Osteocyte (in vitro differentiated cells): ENCODE measurements at regions not wholly inside any gene's neighbourhood (a gene's known extent, or its start where the extent isn't known, plus 50 kb on each side); places are given as distances from the start of the nearest gene placed in this dataset.

Experiments used
- DNase-seq: peaks from one replicate; pipeline ENCODE4 v3.0.0; 2021; ENCODE audit warnings: mixed read lengths; ENCODE audit not compliant: unreplicated experiment; ENCODE audit errors: extremely low spot score
- H3K27ac Mint-ChIP-seq: one replicate; pipeline ENCODE4 v1.8.0; 2021; ENCODE audit warnings: mild to moderate bottlenecking, mixed read lengths; ENCODE audit not compliant: unreplicated experiment
- H3K27me3 Mint-ChIP-seq: one replicate; pipeline ENCODE4 v1.8.0; 2021; ENCODE audit warnings: mixed read lengths; ENCODE audit not compliant: unreplicated experiment
- H3K36me3 Mint-ChIP-seq: one replicate; pipeline ENCODE4 v1.8.0; 2021; ENCODE audit warnings: mixed read lengths; ENCODE audit not compliant: unreplicated experiment
- H3K4me1 Mint-ChIP-seq: one replicate; pipeline ENCODE4 v1.8.0; 2021; ENCODE audit warnings: mixed read lengths; ENCODE audit not compliant: unreplicated experiment
- H3K4me3 Mint-ChIP-seq: one replicate; pipeline ENCODE4 v1.8.0; 2021; ENCODE audit warnings: mild to moderate bottlenecking, moderate library complexity, mixed read lengths; ENCODE audit not compliant: unreplicated experiment
- H3K9me3 Mint-ChIP-seq: one replicate; pipeline ENCODE4 v1.8.0; 2021; ENCODE audit warnings: mixed read lengths; ENCODE audit not compliant: unreplicated experiment
- CTCF ChIP-seq: fragments of 200-600 bp; sonication (generic); IDR thresholded peaks from 2 replicates; pipeline ENCODE4 v1.5.0; 2021; ENCODE audit warnings: antibody characterized with exemption, mild to moderate bottlenecking, moderate library complexity

- H3K4me3 Mint-ChIP-seq: no peak overlapping the region
- DNase-seq: no peak
- H3K9me3 Mint-ChIP-seq: no peaks in the 10 kb centered on the region
These were observed 206.0 kb downstream of the NCK2 start for GRCh38 chr2:105950521-105951383.

GRCh38 chr2:105943977-105944376 is 199.3 kb downstream of the NCK2 start:
- H3K36me3 Mint-ChIP-seq: no peaks in the 10 kb centered on the region
- peaks cover 16% of the 10 kb centered on the region for H3K27me3 Mint-ChIP-seq
- no peak for TF ChIP-seq CTCF
- DNase-seq: no peak
- H3K9me3 Mint-ChIP-seq: peaks cover 6% of the 10 kb centered on the region
- H3K27ac Mint-ChIP-seq: no peak overlapping the region
- H3K4me3 Mint-ChIP-seq: no peak overlapping the region
- no peaks in the 10 kb centered on the region for H3K4me1 Mint-ChIP-seq

More at GRCh38 chr2:105950521-105951383, 206.0 kb downstream of the NCK2 start:
- no peak overlapping the region for H3K27ac Mint-ChIP-seq
- no peak for TF ChIP-seq CTCF
- no peaks in the 10 kb centered on the region for H3K4me1 Mint-ChIP-seq
- H3K36me3 Mint-ChIP-seq: no peaks in the 10 kb centered on the region
- H3K27me3 Mint-ChIP-seq: peaks cover 50% of the 10 kb centered on the region
